Esophagus muscularis mucosa (tissue), 4 donors: ENCODE measurements at regions not wholly inside any gene's neighbourhood (a gene's known extent, or its start where the extent isn't known, plus 50 kb on each side); places are given as distances from the start of the nearest gene placed in this dataset.

ENCODE experiments used
- DNase-seq: peaks from one replicate; pipeline ENCODE4 v3.0.0-alpha.2; 2017; ENCODE audit errors: extremely low spot score
- H3K27ac ChIP-seq, 4 donors: fragments of 200-600 bp; sonication (generic); replicated peaks in 1 of 4; 1 replicate in 3 of 4; 2 replicates in 1 of 4; pipeline ENCODE4 v1.5.1; 2016 to 2019; ENCODE audit warnings: mild to moderate bottlenecking in 1 of 4
- H3K27me3 ChIP-seq, 4 donors: fragments of 200-600 bp; sonication (generic); one replicate each; pipeline versions ENCODE4 v1.5.1 to v1.6.0; 2016 to 2019
- H3K36me3 ChIP-seq, 4 donors: fragments of 200-600 bp; sonication (generic); one replicate each; pipeline ENCODE4 v1.5.1; 2016 to 2019
- H3K4me1 ChIP-seq, 4 donors: fragments of 200-600 bp; sonication (generic); one replicate each; pipeline ENCODE4 v1.5.1; 2016 to 2019
- H3K4me3 ChIP-seq, 4 donors: fragments of 200-600 bp; sonication (generic); 1 replicate in 2 of 4; 2 replicates in 2 of 4; pipeline ENCODE4 v1.5.1; 2016 to 2019; ENCODE audit warnings: mild to moderate bottlenecking in 4 of 4, moderate library complexity in 1 of 4
- H3K9me3 ChIP-seq, 4 donors: fragments of 200-600 bp; sonication (generic); 1 replicate in 3 of 4; 2 replicates in 1 of 4; pipeline ENCODE4 v1.5.1; 2016 to 2019
- EP300 ChIP-seq: sonication (generic); formaldehyde crosslinking; IDR thresholded peaks from one replicate; pipeline ENCODE4 v1.6.1; 2017; ENCODE audit warnings: antibody characterized with exemption
- POLR2A ChIP-seq: fragments of 450-650 bp; IDR thresholded peaks from one replicate; pipeline ENCODE4 v1.6.1; 2017; ENCODE audit warnings: antibody characterized with exemption, moderate library complexity, mild to moderate bottlenecking, low read depth
- POLR2AphosphoS5 ChIP-seq, 2 donors: sonication (generic); formaldehyde crosslinking; IDR thresholded peaks; one replicate each; pipeline ENCODE4 v1.6.1; 2017; ENCODE audit warnings: antibody characterized with exemption in 2 of 2
- WGBS: methylation state at CpG from one replicate; pipeline ENCODE4 v1.1.5; 2018; 5-methylcytosine and 5-hydroxymethylcytosine counted together
- intact Hi-C: fragments of 100-400 bp; cut with DNase I; formaldehyde crosslinking; loops from one replicate; pipeline ENCODE4 v1.15.1; 2023
- TF ChIP-seq, protein P1 (sequence below), 3 experiments: fragments of 200-600 bp in 2 of 3; fragments of 450-650 bp in 1 of 3; sonication (generic) in 2 of 3; IDR thresholded peaks; one replicate each; pipeline ENCODE4 v1.5.1; 2017 to 2019; ENCODE audit warnings: antibody characterized with exemption in 3 of 3, mild to moderate bottlenecking in 2 of 3, moderate library complexity in 1 of 3

DNA sequence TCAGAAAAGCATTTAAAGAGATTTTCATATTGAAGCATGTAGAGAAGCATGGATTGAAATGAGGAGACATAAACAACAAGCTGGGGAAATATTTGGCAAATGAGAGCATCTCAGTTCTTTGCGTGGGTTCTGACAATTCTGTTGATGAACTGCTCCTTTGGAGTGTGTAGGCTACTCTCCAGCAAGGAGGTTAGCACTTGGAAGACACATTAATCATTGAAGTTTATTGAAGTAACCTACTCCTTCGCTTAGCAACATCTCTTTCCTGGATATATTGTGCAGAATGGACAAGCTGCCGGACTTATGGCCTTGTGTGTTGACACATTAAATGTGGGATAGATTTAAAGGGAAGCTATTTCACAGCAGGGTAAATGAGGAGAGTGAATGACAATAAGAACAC, 354.5 kb upstream of the VWC2 start:
- TF ChIP-seq, protein P1, sequence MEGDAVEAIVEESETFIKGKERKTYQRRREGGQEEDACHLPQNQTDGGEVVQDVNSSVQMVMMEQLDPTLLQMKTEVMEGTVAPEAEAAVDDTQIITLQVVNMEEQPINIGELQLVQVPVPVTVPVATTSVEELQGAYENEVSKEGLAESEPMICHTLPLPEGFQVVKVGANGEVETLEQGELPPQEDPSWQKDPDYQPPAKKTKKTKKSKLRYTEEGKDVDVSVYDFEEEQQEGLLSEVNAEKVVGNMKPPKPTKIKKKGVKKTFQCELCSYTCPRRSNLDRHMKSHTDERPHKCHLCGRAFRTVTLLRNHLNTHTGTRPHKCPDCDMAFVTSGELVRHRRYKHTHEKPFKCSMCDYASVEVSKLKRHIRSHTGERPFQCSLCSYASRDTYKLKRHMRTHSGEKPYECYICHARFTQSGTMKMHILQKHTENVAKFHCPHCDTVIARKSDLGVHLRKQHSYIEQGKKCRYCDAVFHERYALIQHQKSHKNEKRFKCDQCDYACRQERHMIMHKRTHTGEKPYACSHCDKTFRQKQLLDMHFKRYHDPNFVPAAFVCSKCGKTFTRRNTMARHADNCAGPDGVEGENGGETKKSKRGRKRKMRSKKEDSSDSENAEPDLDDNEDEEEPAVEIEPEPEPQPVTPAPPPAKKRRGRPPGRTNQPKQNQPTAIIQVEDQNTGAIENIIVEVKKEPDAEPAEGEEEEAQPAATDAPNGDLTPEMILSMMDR (IDR thresholded peaks at IDR 0.05), result no peak
- TF ChIP-seq POLR2A, result no peak
- no peak for TF ChIP-seq EP300
- TF ChIP-seq POLR2AphosphoS5 (IDR thresholded peaks at IDR 0.05), result no peak
- H3K4me1 ChIP-seq, result no peaks in the 10 kb centered on the region
- H3K4me3 ChIP-seq, result no peak overlapping the region
- H3K27ac ChIP-seq, result no peak overlapping the region
- H3K27me3 ChIP-seq, result no peaks in the 10 kb centered on the region
- no peaks in the 10 kb centered on the region for H3K9me3 ChIP-seq
- no peaks in the 10 kb centered on the region for H3K36me3 ChIP-seq
- intact Hi-C loops, result no loop called here
- no peak for DNase-seq
- WGBS, result 21% methylated on average over 3 of the region's 3 CpGs

- Histone ChIP-seq H3K36me3 (no peaks in the 10 kb centered on the region), H3K4me1 (no peaks in the 10 kb centered on the region), H3K27me3 (no peaks in the 10 kb centered on the region), H3K27ac (no peak overlapping the region), H3K9me3 (no peaks in the 10 kb centered on the region), H3K4me3 (no peak overlapping the region)
- no peak for DNase-seq
- intact Hi-C loops, result no loop called here
- no peak for TF ChIP-seq EP300
- no peak for TF ChIP-seq POLR2A
- no peak for TF ChIP-seq POLR2AphosphoS5 (IDR thresholded peaks at IDR 0.05)
- TF ChIP-seq, protein P1 (IDR thresholded peaks at IDR 0.05), result no peak
Observed at GRCh38 chr7:49422564-49422963, 350.9 kb upstream of the VWC2 start.

DNA sequence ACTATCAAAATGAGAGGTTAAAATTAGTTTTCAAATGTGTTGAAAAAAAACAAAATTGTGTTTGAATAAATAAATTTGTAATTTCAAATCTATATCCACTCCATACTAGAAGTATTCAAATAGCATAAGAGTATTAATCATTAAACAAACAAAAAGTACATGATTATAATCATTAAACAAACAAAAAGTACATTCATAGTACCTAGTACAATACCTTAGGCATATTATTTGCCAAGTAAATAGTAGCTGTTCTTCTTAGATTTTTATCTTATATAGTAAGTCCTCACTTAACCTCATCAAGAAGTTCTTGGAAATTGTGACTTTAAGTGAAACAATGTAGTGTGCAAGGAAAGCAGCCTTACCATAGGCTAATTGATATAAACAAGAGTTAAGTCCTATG, 349.3 kb upstream of the VWC2 start:
- no peaks in the 10 kb centered on the region for H3K36me3 ChIP-seq
- intact Hi-C loops, result no loop called here
- TF ChIP-seq POLR2A, result no peak

GRCh38 chr7:49425277-49425818, 348.1 kb upstream of the VWC2 start:
- Histone ChIP-seq H3K9me3 (no peaks in the 10 kb centered on the region), H3K4me3 (no peak overlapping the region), H3K4me1 (no peaks in the 10 kb centered on the region), H3K27ac (no peak overlapping the region), H3K36me3 (no peaks in the 10 kb centered on the region), H3K27me3 (no peaks in the 10 kb centered on the region)
- TF ChIP-seq, protein P1 (IDR thresholded peaks at IDR 0.05), result no peak
- 51% methylated on average over 5 of the region's 5 CpGs for WGBS
- no peak for DNase-seq
- intact Hi-C loops, result no loop called here

More for the DNA sequence above, 349.3 kb upstream of the VWC2 start:
- Histone ChIP-seq H3K9me3 (no peaks in the 10 kb centered on the region), H3K4me1 (no peaks in the 10 kb centered on the region), H3K4me3 (no peak overlapping the region), H3K27me3 (no peaks in the 10 kb centered on the region), H3K27ac (no peak overlapping the region)
- DNase-seq, result no peak

DNA sequence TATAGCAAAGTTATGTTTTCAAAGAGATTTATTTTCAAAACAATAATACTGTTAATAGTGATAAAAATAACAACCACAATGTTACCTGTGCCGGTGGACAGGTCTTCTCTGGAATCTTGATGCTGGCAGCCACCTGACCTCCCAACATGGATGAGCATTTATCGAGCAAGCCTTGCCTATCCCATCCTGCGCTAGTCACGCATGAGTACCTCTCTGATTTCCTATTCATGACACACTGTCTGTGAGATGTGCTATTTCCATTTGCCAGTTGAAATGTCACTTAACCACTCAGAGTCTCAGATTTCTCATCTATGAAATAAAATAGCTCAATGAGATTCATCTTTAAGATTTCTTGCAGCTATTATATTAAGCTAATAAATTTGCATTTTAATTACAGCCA, 341.2 kb upstream of the VWC2 start:
- Histone ChIP-seq H3K27ac (no peak overlapping the region), H3K9me3 (no peaks in the 10 kb centered on the region), H3K4me1 (no peaks in the 10 kb centered on the region), H3K36me3 (no peaks in the 10 kb centered on the region), H3K27me3 (no peaks in the 10 kb centered on the region), H3K4me3 (no peak overlapping the region)
- WGBS, result 90% methylated on average over 4 of the region's 4 CpGs
- intact Hi-C loops, result no loop called here
- DNase-seq, result no peak
- TF ChIP-seq, protein P1 (IDR thresholded peaks at IDR 0.05), result no peak
- TF ChIP-seq POLR2A (no peak), POLR2AphosphoS5 (IDR thresholded peaks at IDR 0.05) (no peak), EP300 (no peak)
